DND-41 (cell line): ENCODE measurements at regions not wholly inside any gene's neighbourhood (a gene's known extent, or its start where the extent isn't known, plus 50 kb on each side); places are given as distances from the start of the nearest gene placed in this dataset.

Experiments used
- ATAC-seq: fragments of 200-7000 bp; cut with Tn5 transposase; 3 replicates; pipeline ENCODE4 v1.9.1; 2021; ENCODE audit warnings: low read depth; ENCODE audit not compliant: insufficient read depth
- DNase-seq: peaks from one replicate; pipeline ENCODE4 v3.0.0-alpha.2; 2020
- H2AFZ ChIP-seq: 2 replicates; pipeline ENCODE4 v1.6.0; 2012; ENCODE audit warnings: low read depth, low read length
- H3K27ac ChIP-seq: 2 replicates; pipeline ENCODE4 v1.5.1; 2012; ENCODE audit warnings: low read length, inconsistent platforms
- H3K27me3 ChIP-seq: fragments of 200-600 bp; sonication (generic); 2 replicates; pipeline ENCODE4 v1.6.0; 2012; ENCODE audit warnings: low read length, mild to moderate bottlenecking, inconsistent platforms; ENCODE audit not compliant: insufficient read depth, poor library complexity
- H3K36me3 ChIP-seq: 2 replicates; pipeline ENCODE4 v1.5.1; 2012; ENCODE audit warnings: low read length, inconsistent platforms; ENCODE audit not compliant: insufficient read depth
- H3K4me1 ChIP-seq: 2 replicates; pipeline ENCODE4 v1.5.1; 2012; ENCODE audit warnings: mild to moderate bottlenecking, low read length; ENCODE audit not compliant: insufficient read depth
- H3K4me2 ChIP-seq: 2 replicates; pipeline ENCODE4 v1.6.0; 2012; ENCODE audit warnings: mild to moderate bottlenecking, moderate library complexity, low read length, inconsistent platforms; ENCODE audit not compliant: insufficient read depth
- H3K4me3 ChIP-seq, 2 experiments: fragments of 200-600 bp in 1 of 2; shearing (Covaris generic) in 1 of 2; 2 replicates each; pipeline ENCODE4 v1.5.1; 2012 to 2016; ENCODE audit warnings: inconsistent platforms in 2 of 2, low read length in 2 of 2, mild to moderate bottlenecking in 2 of 2, low read depth in 1 of 2, moderate library complexity in 1 of 2
- H3K79me2 ChIP-seq: 2 replicates; pipeline ENCODE4 v1.6.0; 2012; ENCODE audit warnings: low read length, inconsistent platforms; ENCODE audit not compliant: insufficient read depth
- H3K9ac ChIP-seq: 2 replicates; pipeline ENCODE4 v1.6.0; 2012; ENCODE audit warnings: low read depth, mild to moderate bottlenecking, inconsistent platforms, low read length, moderate library complexity
- H3K9me3 ChIP-seq: 2 replicates; pipeline ENCODE4 v1.5.1; 2012; ENCODE audit warnings: low read length, moderate library complexity, mild to moderate bottlenecking, inconsistent platforms; ENCODE audit not compliant: insufficient read depth, severe bottlenecking
- H4K20me1 ChIP-seq: 2 replicates; pipeline ENCODE4 v1.6.0; 2012; ENCODE audit warnings: low read length; ENCODE audit not compliant: insufficient read depth
- EZH2 ChIP-seq: IDR thresholded peaks from 3 replicates; pipeline ENCODE4 v1.6.1; 2012; ENCODE audit warnings: borderline replicate concordance, low read depth, mild to moderate bottlenecking, moderate library complexity, low read length, inconsistent platforms; ENCODE audit not compliant: severe bottlenecking
- TF ChIP-seq, protein P1 (sequence below): IDR thresholded peaks from 2 replicates; pipeline ENCODE4 v1.5.1; 2012; ENCODE audit warnings: borderline replicate concordance, low read length, moderate library complexity, mild to moderate bottlenecking; ENCODE audit not compliant: poor library complexity, severe bottlenecking; ENCODE audit errors: extremely low read depth

DNA sequence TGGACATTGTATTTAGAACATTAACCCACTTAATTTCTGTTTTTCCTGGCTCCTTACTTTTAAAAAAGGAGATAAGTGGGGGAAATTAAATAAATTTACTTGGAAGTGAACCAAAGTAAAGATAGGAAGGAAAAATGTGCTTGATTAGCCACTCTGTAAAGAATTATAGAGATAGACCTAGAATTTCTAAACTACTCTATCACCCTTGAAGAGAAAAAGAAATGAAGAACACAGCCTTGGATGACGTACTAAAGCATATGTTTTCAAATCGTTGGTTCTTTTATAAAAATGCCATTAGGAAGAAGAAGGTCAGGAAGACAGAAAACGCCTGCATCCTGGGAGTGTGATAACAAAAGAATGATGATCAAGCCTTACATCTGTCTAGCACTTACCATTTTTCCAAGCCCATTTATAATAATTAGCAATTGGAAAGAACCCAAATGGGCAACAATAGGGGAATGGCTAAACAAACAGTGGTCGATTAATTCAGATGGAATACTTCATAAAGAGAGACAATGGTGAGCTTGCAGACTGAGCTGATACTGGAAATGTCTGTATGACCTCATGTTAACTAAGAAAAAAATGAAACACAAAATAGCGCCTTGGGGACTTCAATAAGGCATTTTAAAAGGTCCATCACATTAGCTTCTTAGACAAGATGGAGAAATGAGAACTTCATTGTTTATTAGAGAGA lies 81.0 kb upstream of the LRRC55 start:
- no peaks in the 10 kb centered on the region for H3K9me3 ChIP-seq
- H3K4me2 ChIP-seq: no peak overlapping the region
- no peak overlapping the region for H3K9ac ChIP-seq
- H3K79me2 ChIP-seq: no peaks in the 10 kb centered on the region
- TF ChIP-seq EZH2: no peak
- TF ChIP-seq, protein P1, sequence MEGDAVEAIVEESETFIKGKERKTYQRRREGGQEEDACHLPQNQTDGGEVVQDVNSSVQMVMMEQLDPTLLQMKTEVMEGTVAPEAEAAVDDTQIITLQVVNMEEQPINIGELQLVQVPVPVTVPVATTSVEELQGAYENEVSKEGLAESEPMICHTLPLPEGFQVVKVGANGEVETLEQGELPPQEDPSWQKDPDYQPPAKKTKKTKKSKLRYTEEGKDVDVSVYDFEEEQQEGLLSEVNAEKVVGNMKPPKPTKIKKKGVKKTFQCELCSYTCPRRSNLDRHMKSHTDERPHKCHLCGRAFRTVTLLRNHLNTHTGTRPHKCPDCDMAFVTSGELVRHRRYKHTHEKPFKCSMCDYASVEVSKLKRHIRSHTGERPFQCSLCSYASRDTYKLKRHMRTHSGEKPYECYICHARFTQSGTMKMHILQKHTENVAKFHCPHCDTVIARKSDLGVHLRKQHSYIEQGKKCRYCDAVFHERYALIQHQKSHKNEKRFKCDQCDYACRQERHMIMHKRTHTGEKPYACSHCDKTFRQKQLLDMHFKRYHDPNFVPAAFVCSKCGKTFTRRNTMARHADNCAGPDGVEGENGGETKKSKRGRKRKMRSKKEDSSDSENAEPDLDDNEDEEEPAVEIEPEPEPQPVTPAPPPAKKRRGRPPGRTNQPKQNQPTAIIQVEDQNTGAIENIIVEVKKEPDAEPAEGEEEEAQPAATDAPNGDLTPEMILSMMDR: no peak
- H2AFZ ChIP-seq: no peak overlapping the region
- H3K36me3 ChIP-seq: no peaks in the 10 kb centered on the region
- H3K27ac ChIP-seq: no peak overlapping the region
- H3K4me3 ChIP-seq: no peak overlapping the region
- ATAC-seq: no peak
- no peaks in the 10 kb centered on the region for H3K4me1 ChIP-seq
- no peak for DNase-seq
- no peaks in the 10 kb centered on the region for H4K20me1 ChIP-seq
- peaks cover 10% of the 10 kb centered on the region for H3K27me3 ChIP-seq

DNA sequence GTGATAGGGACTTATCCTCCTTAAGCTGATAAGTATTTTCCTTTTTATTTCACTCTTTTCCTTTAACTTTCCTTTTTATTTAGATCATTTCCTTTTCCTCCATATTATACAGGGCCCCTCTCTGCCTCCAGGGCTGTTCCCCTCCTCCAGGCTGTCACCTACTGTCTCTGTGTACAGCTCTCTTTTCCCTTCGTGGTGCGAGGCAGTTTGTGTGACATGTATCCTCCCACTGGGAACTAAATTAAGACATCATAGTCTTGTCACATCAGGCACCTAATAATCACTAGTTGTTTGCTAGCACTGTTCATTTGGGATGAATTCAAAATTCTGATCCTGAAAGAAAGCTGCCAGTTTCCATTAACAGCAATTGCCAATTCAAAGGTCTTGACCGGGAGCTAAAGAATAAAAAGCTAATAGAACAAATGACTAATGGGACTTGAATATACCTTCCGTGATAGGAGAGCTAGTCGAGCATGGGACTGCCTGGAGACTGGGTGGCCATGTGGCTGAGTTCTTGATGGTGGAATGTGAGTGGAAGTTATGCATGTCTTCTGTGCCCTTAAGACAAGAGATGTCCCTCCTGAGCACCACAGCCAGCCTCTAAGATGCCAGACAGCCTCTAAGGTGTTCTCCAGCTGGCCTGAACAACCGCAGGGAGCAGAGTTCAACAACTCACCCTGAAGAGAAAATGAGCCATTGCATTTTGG lies 77.7 kb upstream of the LRRC55 start:
- no peaks in the 10 kb centered on the region for H3K79me2 ChIP-seq

DNA sequence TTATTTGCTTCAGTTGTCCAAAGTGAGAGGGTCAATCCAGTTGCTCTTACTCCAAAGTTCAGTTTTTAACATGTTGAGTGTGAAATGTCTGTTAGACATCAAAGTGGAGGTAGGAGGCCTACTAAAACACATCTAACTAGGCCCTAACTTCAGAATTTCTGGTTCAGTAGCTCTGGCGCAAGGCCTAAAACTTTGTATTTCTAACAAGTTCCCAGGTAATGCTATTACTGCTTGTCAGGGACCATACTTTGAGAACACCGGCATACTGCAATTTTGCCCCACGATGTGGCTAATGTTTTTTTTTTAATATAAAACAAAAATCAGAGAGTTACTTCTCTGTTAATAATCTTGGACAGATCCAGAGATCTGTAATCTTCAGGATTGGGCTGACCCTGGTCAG lies 72.4 kb upstream of the LRRC55 start:
- H3K79me2 ChIP-seq: no peaks in the 10 kb centered on the region
- H3K27me3 ChIP-seq: peaks cover 8% of the 10 kb centered on the region

More for the DNA sequence above, 77.7 kb upstream of the LRRC55 start:
- TF ChIP-seq, protein P1: no peak
- no peak for TF ChIP-seq EZH2
- no peak overlapping the region for H3K4me2 ChIP-seq
- no peaks in the 10 kb centered on the region for H3K36me3 ChIP-seq
- H2AFZ ChIP-seq: no peak overlapping the region
- H3K4me3 ChIP-seq: no peak overlapping the region
- no peaks in the 10 kb centered on the region for H3K4me1 ChIP-seq
- no peak overlapping the region for H3K27ac ChIP-seq
- peaks cover 9% of the 10 kb centered on the region for H3K27me3 ChIP-seq
- ATAC-seq: no peak
- H3K9me3 ChIP-seq: no peaks in the 10 kb centered on the region
- DNase-seq: no peak
- H4K20me1 ChIP-seq: no peaks in the 10 kb centered on the region
- H3K9ac ChIP-seq: no peak overlapping the region

More for the DNA sequence above, 72.4 kb upstream of the LRRC55 start:
- Histone ChIP-seq H3K4me1 (no peaks in the 10 kb centered on the region), H3K36me3 (no peaks in the 10 kb centered on the region), H2AFZ (no peak overlapping the region), H3K9ac (no peak overlapping the region), H3K4me3 (no peak overlapping the region), H3K9me3 (no peaks in the 10 kb centered on the region), H4K20me1 (no peaks in the 10 kb centered on the region), H3K4me2 (no peak overlapping the region), H3K27ac (no peak overlapping the region)
- DNase-seq (no peak), ATAC-seq (no peak)
- no peak for TF ChIP-seq EZH2
- TF ChIP-seq, protein P1: no peak
